ENCODE measurements at regions not wholly inside any gene's neighbourhood (a gene's known extent, or its start where the extent isn't known, plus 50 kb on each side); places are given as distances from the start of the nearest gene placed in this dataset.

GRCh38 chr20:63070771-63071540 is 64.2 kb upstream of the BHLHE23 start:
- 35% methylated on average over 11 of the region's 11 CpGs for WGBS (ENCODE audit: missing lambda C conversion rate)
- Histone ChIP-seq H3K4me1 (no peaks in the 10 kb centered on the region; the same call in 2 of the 3 replicates), H3K4me2 (no peak overlapping the region), H3K4me3 (no peak overlapping the region), H3K27ac (no peak overlapping the region), H3K9me3 (0 out of 3 replicates have a peak, but pooled peaks cover 1% of the 10 kb centered on the region)
- ATAC-seq (no peak), FAIRE-seq (no peak), DNase-seq (ENCODE audit: low read depth in 1 of 2, low spot score in 1 of 2) (no peak)
- TF ChIP-seq FOSB (CRISPR knock-in tag; IDR thresholded peaks at IDR 0.05), result no peak
- no peak for TF ChIP-seq RCOR1 (IDR thresholded peaks at IDR 0.05; ENCODE audit: low read depth, low read length)
- no peak for TF ChIP-seq EHF (CRISPR knock-in tag; IDR thresholded peaks at IDR 0.05)
- TF ChIP-seq CBX2 (IDR thresholded peaks at IDR 0.05; ENCODE audit: borderline replicate concordance, low read depth), result no peak
- no peak for TF ChIP-seq CHD4 (IDR thresholded peaks at IDR 0.05; ENCODE audit: borderline replicate concordance)
- TF ChIP-seq POLR2A (IDR thresholded peaks at IDR 0.05; ENCODE audit: low read length), result no peak
- CTCF ChIA-PET, result interaction anchor here (0.8 to 1.3 kb wide), 3 partner anchors 15 to 311 kb away, joined by 3 to 6 read pairs (median 5); no protein-coding TSS in a partner anchor
- POLR2A ChIA-PET, result no interaction called here

- 42% methylated on average over 3 of the region's 3 CpGs for WGBS (ENCODE audit: missing lambda C conversion rate)
- POLR2A ChIA-PET, result no interaction called here
- H3K4me3 ChIP-seq, result no peak overlapping the region
- TF ChIP-seq TP53 (CRISPR knock-in tag; IDR thresholded peaks at IDR 0.05), result no peak
- TF ChIP-seq EHMT2 (IDR thresholded peaks at IDR 0.05; ENCODE audit: low read depth), result no peak
- TF ChIP-seq ZC3H11A (IDR thresholded peaks at IDR 0.05), result no peak
- TF ChIP-seq BHLHE40 (IDR thresholded peaks at IDR 0.05; ENCODE audit: low read depth, low read length), result no peak
- no peak for TF ChIP-seq USF2 (IDR thresholded peaks at IDR 0.05)
- TF ChIP-seq ZSCAN20 (CRISPR knock-in tag; IDR thresholded peaks at IDR 0.05), result no peak
- no peak for TF ChIP-seq ATOH8 (CRISPR knock-in tag; IDR thresholded peaks at IDR 0.05; ENCODE audit: low read depth)
- TF ChIP-seq CBX8 (IDR thresholded peaks at IDR 0.05), result no peak
- no peak for TF ChIP-seq E2F6 (IDR thresholded peaks at IDR 0.05; ENCODE audit: borderline replicate concordance, low read depth)
- no peak for TF ChIP-seq HEYL (CRISPR knock-in tag; IDR thresholded peaks at IDR 0.05)
- TF ChIP-seq KDM1A (IDR thresholded peaks at IDR 0.05; ENCODE audit: low read depth), result no peak
- FAIRE-seq (no peak), ATAC-seq (no peak), DNase-seq (ENCODE audit: low read depth in 1 of 2, low spot score in 1 of 2) (no peak)
- CTCF ChIA-PET, result interaction anchor here (0.8 kb wide), 1 partner anchor 311 kb away, joined by 3 read pairs; no protein-coding TSS in a partner anchor
- H3K9me3 ChIP-seq, result no peaks in the 10 kb centered on the region
- no peak overlapping the region for H3K4me2 ChIP-seq
- H3K27ac ChIP-seq, result no peak overlapping the region
- H3K4me1 ChIP-seq, result no peaks in the 10 kb centered on the region; the same call in 2 of the 3 replicates
Observed at GRCh38 chr20:63070301-63070625, 63.5 kb upstream of the BHLHE23 start.

GRCh38 chr20:63068711-63069367 is 62.1 kb upstream of the BHLHE23 start:
- ATAC-seq (no peak), DNase-seq (ENCODE audit: low read depth in 1 of 2, low spot score in 1 of 2) (no peak), FAIRE-seq (no peak)
- Histone ChIP-seq H3K9me3 (no peaks in the 10 kb centered on the region), H3K4me1 (no peaks in the 10 kb centered on the region; the same call in 2 of the 3 replicates), H3K4me3 (no peak overlapping the region), H3K27ac (no peak overlapping the region), H3K4me2 (no peak overlapping the region)
- POLR2A ChIA-PET, result no interaction called here
- CTCF ChIA-PET, result interaction anchor here (1.4 to 1.7 kb wide), 2 partner anchors 13 to 26 kb away, joined by 3 to 8 read pairs; no protein-coding TSS in a partner anchor
- TF ChIP-seq E2F6 (IDR thresholded peaks at IDR 0.05; ENCODE audit: borderline replicate concordance, low read depth) (no peak), EP300 (IDR thresholded peaks at IDR 0.05) (no peak), RAD21 (conservative IDR thresholded peaks at IDR 0.05 in 1 of 2, IDR thresholded peaks at IDR 0.05 in 1 of 2) (no peak), FOSL2 (IDR thresholded peaks at IDR 0.05) (no peak), FOSL2 (CRISPR knock-in tag; IDR thresholded peaks at IDR 0.05) (no peak), EHF (CRISPR knock-in tag; IDR thresholded peaks at IDR 0.05) (no peak), TFCP2L1 (CRISPR knock-in tag; IDR thresholded peaks at IDR 0.05) (no peak), HES2 (IDR thresholded peaks at IDR 0.05) (no peak), NPAS2 (CRISPR knock-in tag; IDR thresholded peaks at IDR 0.05; ENCODE audit: borderline replicate concordance) (no peak), POLR2A (IDR thresholded peaks at IDR 0.05; ENCODE audit: low read length) (no peak), BCL3 (IDR thresholded peaks at IDR 0.05) (no peak)
- WGBS (ENCODE audit: missing lambda C conversion rate), result 52% methylated on average over 8 of the region's 10 CpGs
